Colonic mucosa (tissue), 4 donors: ENCODE measurements at regions not wholly inside any gene's neighbourhood (a gene's known extent, or its start where the extent isn't known, plus 50 kb on each side); places are given as distances from the start of the nearest gene placed in this dataset.
A peak's percentile ranks its signal among the peaks of the same experiment; 100 is the strongest.

Experiments
- DNase-seq: peaks from one replicate; pipeline ENCODE4 v3.0.0-alpha.2; 2020
- H3K27ac ChIP-seq: fragments of 200-600 bp; one replicate; pipeline ENCODE4 v1.8.0; 2021
- H3K27me3 ChIP-seq: fragments of 200-600 bp; one replicate; pipeline ENCODE4 v1.8.0; 2021
- H3K36me3 ChIP-seq: fragments of 200-600 bp; one replicate; pipeline ENCODE4 v1.8.0; 2021
- H3K4me1 ChIP-seq: fragments of 200-600 bp; one replicate; pipeline ENCODE4 v1.8.0; 2021; ENCODE audit warnings: mild to moderate bottlenecking
- H3K4me3 ChIP-seq: fragments of 200-600 bp; one replicate; pipeline ENCODE4 v1.8.0; 2021
- H3K9ac ChIP-seq, 2 donors: one replicate each; pipeline ENCODE4 v1.7.0; 2013; ENCODE audit warnings: control low read depth in 2 of 2, low read depth in 2 of 2, low read length in 2 of 2
- H3K9me3 ChIP-seq: fragments of 200-600 bp; one replicate; pipeline ENCODE4 v1.8.0; 2021
- CTCF ChIP-seq: fragments of 200-600 bp; IDR thresholded peaks from one replicate; pipeline ENCODE4 v1.8.0; 2022; ENCODE audit warnings: antibody characterized with exemption, mild to moderate bottlenecking
- intact Hi-C: fragments of 100-400 bp; cut with DNase I; formaldehyde crosslinking; loops from one replicate; pipeline ENCODE4 v1.14.1; 2022
- donor health status: healthy.
- donor health status: DM: no; HTN: no; CAD: no.
- donor health status: DM: no; HTN: no; CAD: no.

- Histone ChIP-seq H3K27ac (no peak overlapping the region), H3K4me3 (no peak overlapping the region), H3K36me3 (no peaks in the 10 kb centered on the region), H3K9me3 (no peaks in the 10 kb centered on the region), H3K27me3 (peaks cover 17% of the 10 kb centered on the region), H3K4me1 (no peaks in the 10 kb centered on the region), H3K9ac (no peak overlapping the region)
- no peak for DNase-seq
- no peak for TF ChIP-seq CTCF
- intact Hi-C loops: loop anchor here (5.0 kb wide), 1 partner anchor 277 kb away; no protein-coding TSS in a partner anchor
Measured at GRCh38 chr5:135194126-135194488, 160.1 kb upstream of the PITX1 start.

- Histone ChIP-seq H3K4me3 (no peak overlapping the region), H3K9ac (no peak overlapping the region), H3K27ac (no peak overlapping the region), H3K9me3 (no peaks in the 10 kb centered on the region), H3K36me3 (no peaks in the 10 kb centered on the region), H3K4me1 (no peaks in the 10 kb centered on the region), H3K27me3 (peaks cover 17% of the 10 kb centered on the region)
- intact Hi-C loops: loop anchor here (5.0 kb wide), 1 partner anchor 276 kb away; no protein-coding TSS in a partner anchor
- no peak for DNase-seq
- TF ChIP-seq CTCF: no peak
Measured at GRCh38 chr5:135193213-135194125, 159.4 kb upstream of the PITX1 start.

- no peak for TF ChIP-seq CTCF
- intact Hi-C loops: loop anchor here (5.0 kb wide), 1 partner anchor 275 kb away; no protein-coding TSS in a partner anchor
- DNase-seq: no peak
- no peaks in the 10 kb centered on the region for H3K36me3 ChIP-seq
- no peak overlapping the region for H3K27ac ChIP-seq
- H3K4me3 ChIP-seq: no peak overlapping the region
- H3K27me3 ChIP-seq: peaks cover 17% of the 10 kb centered on the region
- H3K9me3 ChIP-seq: no peaks in the 10 kb centered on the region
- no peaks in the 10 kb centered on the region for H3K4me1 ChIP-seq
- no peak overlapping the region for H3K9ac ChIP-seq
Measured at GRCh38 chr5:135192351-135192750, 158.3 kb upstream of the PITX1 start.

GRCh38 chr5:135191084-135191826, 157.2 kb upstream of the PITX1 start:
- H3K27me3 ChIP-seq: peaks cover 17% of the 10 kb centered on the region
- peak; percentile 90 for TF ChIP-seq CTCF
- H3K4me3 ChIP-seq: peak overlapping the region; percentile 36
- peak overlapping the region; percentile 9 for H3K27ac ChIP-seq
- no peaks in the 10 kb centered on the region for H3K9me3 ChIP-seq
- H3K4me1 ChIP-seq: no peaks in the 10 kb centered on the region
- H3K9ac ChIP-seq: peak overlapping the region in 1 of 2 donors; percentile 62
- intact Hi-C loops: loop anchor here (5.0 kb wide), 1 partner anchor 274 kb away; no protein-coding TSS in a partner anchor
- DNase-seq: peak; percentile 84
- no peaks in the 10 kb centered on the region for H3K36me3 ChIP-seq

- intact Hi-C loops: loop anchor here (5.0 kb wide), 1 partner anchor 273 kb away; no protein-coding TSS in a partner anchor
- DNase-seq: no peak
- Histone ChIP-seq H3K36me3 (no peaks in the 10 kb centered on the region), H3K9ac (peak overlapping the region in 1 of 2 donors; percentile 62), H3K4me3 (peak overlapping the region; percentile 36), H3K27ac (peak overlapping the region; percentile 9), H3K27me3 (peaks cover 17% of the 10 kb centered on the region), H3K9me3 (no peaks in the 10 kb centered on the region), H3K4me1 (no peaks in the 10 kb centered on the region)
- no peak for TF ChIP-seq CTCF
Measured at GRCh38 chr5:135190416-135191083, 156.5 kb upstream of the PITX1 start.
